Liver (tissue), 8 donors: ENCODE measurements at regions not wholly inside any gene's neighbourhood (a gene's known extent, or its start where the extent isn't known, plus 50 kb on each side); places are given as distances from the start of the nearest gene placed in this dataset.

ENCODE experiments used
- DNase-seq: peaks from one replicate; pipeline ENCODE4 v3.0.0-alpha.2; 2017; ENCODE audit warnings: low spot score
- H3K27ac ChIP-seq, 2 donors: one replicate each; pipeline ENCODE4 v1.7.0; 2013; ENCODE audit warnings: inconsistent platforms in 2 of 2, low read length in 2 of 2, control low read depth in 1 of 2, low read depth in 1 of 2, mild to moderate bottlenecking in 1 of 2
- H3K27me3 ChIP-seq, 4 donors: one replicate each; pipeline versions ENCODE4 v1.6.1 to v1.7.0; 2013; ENCODE audit warnings: low read length in 3 of 4, inconsistent platforms in 1 of 4, mild to moderate bottlenecking in 1 of 4, moderate library complexity in 1 of 4; ENCODE audit not compliant: control insufficient read depth in 4 of 4, insufficient read depth in 4 of 4
- H3K36me3 ChIP-seq, 4 donors: one replicate each; pipeline versions ENCODE4 v1.6.1 to v1.7.0; 2013; ENCODE audit warnings: low read length in 3 of 4, mild to moderate bottlenecking in 3 of 4, low read depth in 1 of 4, moderate library complexity in 1 of 4; ENCODE audit not compliant: control insufficient read depth in 4 of 4, insufficient read depth in 3 of 4
- H3K4me1 ChIP-seq, 4 donors: one replicate each; pipeline versions ENCODE4 v1.6.1 to v1.7.0; 2013; ENCODE audit warnings: low read length in 3 of 4, mild to moderate bottlenecking in 3 of 4, moderate library complexity in 1 of 4; ENCODE audit not compliant: control insufficient read depth in 4 of 4, insufficient read depth in 4 of 4
- H3K4me3 ChIP-seq, 3 donors: one replicate each; pipeline versions ENCODE4 v1.6.1 to v1.7.0; 2013; ENCODE audit warnings: low read length in 3 of 3, control low read depth in 1 of 3, low read depth in 1 of 3, mild to moderate bottlenecking in 1 of 3
- H3K9ac ChIP-seq, 2 donors: one replicate each; pipeline ENCODE4 v1.7.0; 2013; ENCODE audit warnings: low read length in 2 of 2, mild to moderate bottlenecking in 2 of 2, moderate library complexity in 2 of 2, control low read depth in 1 of 2, low read depth in 1 of 2
- H3K9me3 ChIP-seq, 4 donors: one replicate each; pipeline versions ENCODE4 v1.6.1 to v1.7.0; 2013; ENCODE audit warnings: low read length in 3 of 4; ENCODE audit not compliant: control insufficient read depth in 4 of 4
- ATF3 ChIP-seq: IDR thresholded peaks from 2 replicates; pipeline ENCODE4 v1.6.1; 2016; ENCODE audit warnings: antibody characterized with exemption
- CTCF ChIP-seq: fragments of 150-350 bp; IDR thresholded peaks from 2 replicates; pipeline ENCODE4 v1.5.1; 2017; ENCODE audit warnings: improper control_type of control experiment, low read depth, low read length; ENCODE audit not compliant: missing input control
- EGR1 ChIP-seq, 2 donors: IDR thresholded peaks; 2 replicates each; pipeline ENCODE4 v1.6.1; 2016 to 2018; ENCODE audit warnings: antibody characterized with exemption in 2 of 2, low read depth in 2 of 2
- GABPA ChIP-seq, 2 donors: IDR thresholded peaks in 1 of 2; conservative IDR thresholded peaks in 1 of 2; 2 replicates each; pipeline ENCODE4 v1.6.1; 2016; ENCODE audit warnings: antibody characterized with exemption in 2 of 2, mild to moderate bottlenecking in 1 of 2, moderate library complexity in 1 of 2
- HNF4A ChIP-seq, 2 donors: conservative IDR thresholded peaks; 2 replicates each; pipeline ENCODE4 v1.6.1; 2016; ENCODE audit warnings: antibody characterized with exemption in 2 of 2, mild to moderate bottlenecking in 2 of 2
- JUND ChIP-seq, 2 donors: IDR thresholded peaks; 2 replicates each; pipeline ENCODE4 v1.6.1; 2016; ENCODE audit warnings: antibody characterized with exemption in 2 of 2
- MAX ChIP-seq: IDR thresholded peaks from 2 replicates; pipeline ENCODE4 v1.6.1; 2016; ENCODE audit warnings: antibody characterized with exemption
- NR2F2 ChIP-seq: IDR thresholded peaks from 2 replicates; pipeline ENCODE4 v1.6.1; 2016; ENCODE audit warnings: antibody characterized with exemption
- RAD21 ChIP-seq, 2 donors: IDR thresholded peaks; 2 replicates each; pipeline ENCODE4 v1.6.1; 2016; ENCODE audit warnings: antibody characterized with exemption in 2 of 2, mild to moderate bottlenecking in 2 of 2
- RXRA ChIP-seq, 2 donors: IDR thresholded peaks; 2 replicates each; pipeline ENCODE4 v1.6.1; 2017 to 2018; ENCODE audit warnings: antibody characterized with exemption in 2 of 2, mild to moderate bottlenecking in 1 of 2
- TAF1 ChIP-seq: conservative IDR thresholded peaks from 2 replicates; pipeline ENCODE4 v1.6.1; 2016; ENCODE audit warnings: antibody characterized with exemption, mild to moderate bottlenecking
- YY1 ChIP-seq: IDR thresholded peaks from 2 replicates; pipeline ENCODE4 v1.6.1; 2016; ENCODE audit warnings: antibody characterized with exemption, mild to moderate bottlenecking
- ZBTB33 ChIP-seq: IDR thresholded peaks from 2 replicates; pipeline ENCODE4 v1.6.1; 2016; ENCODE audit warnings: antibody characterized with exemption
- WGBS: extraction: QIAGEN DNeasy Blood & Tissue Kit; methylation state at CpG from one replicate; pipeline ENCODE4 v1.1.7; 2013; 5-methylcytosine and 5-hydroxymethylcytosine counted together
- donor health status: healthy.
- donor health status: healthy.
- donor health status: healthy.
- donor health status: healthy.
- donor health status: healthy.

GRCh38 chr4:27873596-27873995 is 1013.0 kb downstream of the STIM2 start:
- no peak overlapping the region for H3K4me3 ChIP-seq
- H3K27me3 ChIP-seq = peaks cover 0 to 6% (median 0%) of the 10 kb centered on the region in 4 donors
- H3K27ac ChIP-seq = no peak overlapping the region
- H3K9ac ChIP-seq = no peak overlapping the region
- H3K36me3 ChIP-seq = no peaks in the 10 kb centered on the region
- no peak for DNase-seq
- H3K9me3 ChIP-seq = no peaks in the 10 kb centered on the region
- TF ChIP-seq ZBTB33 = no peak
- TF ChIP-seq RAD21 (IDR thresholded peaks at IDR 0.05) = no peak
- TF ChIP-seq ATF3 = no peak
- TF ChIP-seq HNF4A (conservative IDR thresholded peaks at IDR 0.05) = no peak
- H3K4me1 ChIP-seq = no peaks in the 10 kb centered on the region

GRCh38 chr4:27881705-27882104 is 1021.1 kb downstream of the STIM2 start:
- Histone ChIP-seq H3K27me3 (peaks cover 0 to 2% (median 0%) of the 10 kb centered on the region in 4 donors), H3K9ac (no peak overlapping the region), H3K4me1 (no peaks in the 10 kb centered on the region), H3K9me3 (no peaks in the 10 kb centered on the region), H3K36me3 (no peaks in the 10 kb centered on the region), H3K4me3 (no peak overlapping the region), H3K27ac (no peak overlapping the region)
- TF ChIP-seq TAF1 (no peak), YY1 (no peak), HNF4A (conservative IDR thresholded peaks at IDR 0.05) (no peak), GABPA (IDR thresholded peaks at IDR 0.05 in 1 of 2, conservative IDR thresholded peaks at IDR 0.05 in 1 of 2) (no peak), NR2F2 (no peak)
- no peak for DNase-seq

- H3K27ac ChIP-seq = no peak overlapping the region
- WGBS = 66% methylated on average over 2 of the region's 2 CpGs
- H3K4me1 ChIP-seq = no peaks in the 10 kb centered on the region
- no peak for TF ChIP-seq EGR1 (IDR thresholded peaks at IDR 0.05; ENCODE audit: low read depth in 2 of 2)
- no peak for TF ChIP-seq RXRA (IDR thresholded peaks at IDR 0.05)
- TF ChIP-seq YY1 = no peak
- TF ChIP-seq MAX = no peak
- no peak for TF ChIP-seq CTCF
- no peak for TF ChIP-seq JUND (IDR thresholded peaks at IDR 0.05)
- no peak for TF ChIP-seq NR2F2
- H3K9me3 ChIP-seq = no peaks in the 10 kb centered on the region
- no peak overlapping the region for H3K9ac ChIP-seq
- H3K4me3 ChIP-seq = no peak overlapping the region
- no peaks in the 10 kb centered on the region for H3K36me3 ChIP-seq
- H3K27me3 ChIP-seq = peaks cover 0 to 2% (median 0%) of the 10 kb centered on the region in 4 donors
- DNase-seq = no peak
Observed at GRCh38 chr4:27886120-27886519, 1025.5 kb downstream of the STIM2 start.
